ENCODE measurements at regions not wholly inside any gene's neighbourhood (a gene's known extent, or its start where the extent isn't known, plus 50 kb on each side); places are given as distances from the start of the nearest gene placed in this dataset.

DNA sequence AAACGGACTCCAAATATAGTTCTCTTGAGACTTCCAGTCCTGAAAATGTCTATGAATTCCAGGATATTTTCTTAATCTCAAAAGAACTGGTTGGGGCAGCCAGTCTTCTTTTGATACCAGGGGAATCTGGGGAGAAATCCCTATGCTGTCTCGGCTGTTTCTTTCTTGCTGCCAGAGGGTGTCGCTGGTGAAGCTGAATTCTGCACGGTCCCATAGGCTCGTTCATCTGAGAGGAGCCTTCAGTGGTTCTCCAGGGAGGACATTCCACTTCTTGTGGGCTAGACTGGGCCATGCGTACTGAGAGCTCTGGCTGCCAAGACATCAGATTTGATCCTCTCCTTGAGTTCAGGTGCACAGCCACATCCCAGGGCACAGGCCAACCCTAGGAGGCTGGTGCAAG lies 155.0 kb upstream of the CLINT1 start (continued):
- no peak for TF ChIP-seq ZNF850 (CRISPR knock-in tag; conservative IDR thresholded peaks at IDR 0.05)

DNA sequence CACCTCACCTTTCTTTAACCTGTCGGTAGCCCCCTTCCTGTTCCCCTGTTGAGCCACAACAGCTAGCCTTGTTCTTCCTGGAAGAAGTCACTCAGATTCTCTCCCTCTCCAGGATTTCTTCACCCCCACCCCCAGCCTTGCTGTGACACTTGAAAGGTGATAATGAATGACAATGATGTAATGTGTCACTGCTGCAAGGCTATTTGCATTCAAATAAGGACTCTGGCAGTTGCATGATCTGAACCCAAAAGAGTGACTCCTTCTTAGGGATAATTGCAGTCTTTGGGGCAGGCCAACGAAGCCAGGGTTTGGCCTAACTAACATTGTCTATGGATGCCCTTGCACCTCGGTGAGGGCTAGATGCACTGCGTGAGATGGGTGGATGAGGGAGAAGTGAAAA lies 154.4 kb upstream of the CLINT1 start:
- no peaks in the 10 kb centered on the region for H3K79me2 ChIP-seq (ENCODE audit: insufficient read depth, low read length)
- intact Hi-C loops (cut with micrococcal nuclease; ENCODE audit: unreplicated experiment) (no loop called here), in situ Hi-C loops (cut with HindIII; ENCODE audit: extremely low pct_ligation_motif_present, low pct_unique_long_range_greater_than_20kb) (no loop called here)
- no peak overlapping the region for H3K4me2 ChIP-seq (ENCODE audit: low read depth, low read length)
- WGBS (ENCODE audit: low lambda C conversion rate), result 41% methylated on average over 4 of the region's 4 CpGs
- no peaks in the 10 kb centered on the region for H3K36me3 ChIP-seq (replicated peaks in 1 of 2; ENCODE audit: control insufficient read depth in 1 of 2, insufficient read depth in 2 of 2, low read length in 2 of 2)
- no peak for ATAC-seq
- H2AFZ ChIP-seq (ENCODE audit: low read length), result no peak overlapping the region
- no peaks in the 10 kb centered on the region for H3K9me3 ChIP-seq (ENCODE audit: low read length)
- H3K4me1 ChIP-seq (ENCODE audit: insufficient read depth, low read length), result no peaks in the 10 kb centered on the region; the same call in 1 of the 2 replicates
- no peaks in the 10 kb centered on the region for H4K20me1 ChIP-seq (ENCODE audit: insufficient read depth, low read length)
- H3K27ac ChIP-seq (ENCODE audit: extremely low read length, insufficient read depth, low read length), result no peak overlapping the region
- TF ChIP-seq, protein P1, sequence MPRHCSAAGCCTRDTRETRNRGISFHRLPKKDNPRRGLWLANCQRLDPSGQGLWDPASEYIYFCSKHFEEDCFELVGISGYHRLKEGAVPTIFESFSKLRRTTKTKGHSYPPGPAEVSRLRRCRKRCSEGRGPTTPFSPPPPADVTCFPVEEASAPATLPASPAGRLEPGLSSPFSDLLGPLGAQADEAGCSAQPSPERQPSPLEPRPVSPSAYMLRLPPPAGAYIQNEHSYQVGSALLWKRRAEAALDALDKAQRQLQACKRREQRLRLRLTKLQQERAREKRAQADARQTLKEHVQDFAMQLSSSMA (CRISPR knock-in tag; IDR thresholded peaks at IDR 0.05), result no peak
- TF ChIP-seq TMF1 (CRISPR knock-in tag; IDR thresholded peaks at IDR 0.05; ENCODE audit: low read depth), result no peak
- no peak for TF ChIP-seq ZNF329 (CRISPR knock-in tag; IDR thresholded peaks at IDR 0.05; ENCODE audit: low read depth)
- CTCF ChIA-PET (ENCODE audit: low intra/inter-chr PET ratio, low total read pairs), result no interaction called here
- DNase-seq (ENCODE audit: low spot score), result no peak
- no TSS peak for BruUV-seq (replicated peaks)
- POLR2A ChIA-PET, result no interaction called here
- no peaks in the 10 kb centered on the region for H3K27me3 ChIP-seq (ENCODE audit: control insufficient read depth in 1 of 2, insufficient read depth in 2 of 2, low read length in 2 of 2)
- H3K9ac ChIP-seq (ENCODE audit: insufficient read depth, low read depth, low read length), result no peak overlapping the region
- no peak for FAIRE-seq
- no peak overlapping the region for H3K4me3 ChIP-seq (replicated peaks in 1 of 3; ENCODE audit: insufficient read depth in 1 of 3, low read depth in 2 of 3, low read length in 3 of 3)

DNA sequence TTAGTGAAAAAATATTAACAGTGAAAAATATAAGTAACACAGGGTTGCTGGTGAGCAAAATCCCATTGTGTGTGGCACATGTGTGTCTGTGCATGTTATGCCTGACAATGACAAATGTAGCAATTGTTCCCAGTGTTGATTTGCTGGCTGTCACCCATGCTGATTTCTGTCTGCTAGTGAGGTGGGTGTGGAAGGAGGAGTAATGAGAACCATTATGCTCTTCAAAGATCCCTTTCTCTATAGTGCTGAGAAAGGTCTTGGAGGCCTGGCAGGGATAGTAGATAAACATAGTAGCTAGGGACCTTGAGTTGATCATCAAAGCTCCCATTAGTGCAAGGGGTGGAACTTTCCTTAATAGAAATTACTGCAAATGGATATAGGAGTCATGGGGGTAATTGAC lies 152.5 kb upstream of the CLINT1 start:
- intact Hi-C loops (cut with micrococcal nuclease; ENCODE audit: unreplicated experiment), result no loop called here
- Histone ChIP-seq H3K9me3 (ENCODE audit: low read length) (no peaks in the 10 kb centered on the region), H3K36me3 (replicated peaks in 1 of 2; ENCODE audit: control insufficient read depth in 1 of 2, insufficient read depth in 2 of 2, low read length in 2 of 2) (no peaks in the 10 kb centered on the region), H3K27ac (ENCODE audit: extremely low read length, insufficient read depth, low read length) (no peak overlapping the region), H3K27me3 (ENCODE audit: control insufficient read depth in 1 of 2, insufficient read depth in 2 of 2, low read length in 2 of 2) (no peaks in the 10 kb centered on the region), H2AFZ (ENCODE audit: low read length) (no peak overlapping the region), H3K9ac (ENCODE audit: insufficient read depth, low read depth, low read length) (no peak overlapping the region), H3K4me1 (ENCODE audit: insufficient read depth, low read length) (no peaks in the 10 kb centered on the region; the same call in 1 of the 2 replicates), H4K20me1 (ENCODE audit: insufficient read depth, low read length) (no peaks in the 10 kb centered on the region), H3K4me3 (replicated peaks in 1 of 3; ENCODE audit: insufficient read depth in 1 of 3, low read depth in 2 of 3, low read length in 3 of 3) (no peak overlapping the region), H3K4me2 (ENCODE audit: low read depth, low read length) (no peak overlapping the region), H3K79me2 (ENCODE audit: insufficient read depth, low read length) (no peaks in the 10 kb centered on the region)
- ATAC-seq (no peak), DNase-seq (ENCODE audit: low spot score) (no peak), FAIRE-seq (no peak)
- no peak for TF ChIP-seq MXI1 (IDR thresholded peaks at IDR 0.05; ENCODE audit: borderline replicate concordance, low read depth, low read length)
- ChIA-PET CTCF (ENCODE audit: low intra/inter-chr PET ratio, low total read pairs) (no interaction called here), POLR2A (no interaction called here)
- in situ Hi-C loops (cut with HindIII; ENCODE audit: extremely low pct_ligation_motif_present, low pct_unique_long_range_greater_than_20kb), result no loop called here
- BruUV-seq (replicated peaks), result no TSS peak
